IPS DF 4.7 (cell line): ENCODE measurements at regions not wholly inside any gene's neighbourhood (a gene's known extent, or its start where the extent isn't known, plus 50 kb on each side); places are given as distances from the start of the nearest gene placed in this dataset.
"Not testable (repeated sequence)": the region's sequence is repeated elsewhere in the genome, so short reads cannot be mapped to it uniquely, and the experiment has no call there.

Source experiments
- DNase-seq: peaks from one replicate; pipeline ENCODE4 v3.0.0-alpha.2; 2013; ENCODE audit warnings: low spot score; ENCODE audit errors: extremely low read depth

- no peak for DNase-seq
These were observed 640.4 kb upstream of the FAM98A start for GRCh38 chr2:34239511-34239910.

GRCh38 chr2:34234823-34235222 is 635.7 kb upstream of the FAM98A start:
- no peak for DNase-seq

GRCh38 chr2:34229998-34230397 is 630.9 kb upstream of the FAM98A start:
- DNase-seq: no peak

GRCh38 chr2:34215174-34215573 is 616.1 kb upstream of the FAM98A start:
- no peak for DNase-seq

- DNase-seq: not testable (repeated sequence)
These were observed 611.3 kb upstream of the FAM98A start for GRCh38 chr2:34210382-34210781.

- no peak for DNase-seq
These were observed 605.5 kb upstream of the FAM98A start for GRCh38 chr2:34204560-34204959.

- DNase-seq: no peak
These were observed 602.0 kb upstream of the FAM98A start for GRCh38 chr2:34201099-34201498.

GRCh38 chr2:34199971-34200370 is 600.9 kb upstream of the FAM98A start:
- no peak for DNase-seq

GRCh38 chr2:34193164-34193563 is 594.1 kb upstream of the FAM98A start:
- DNase-seq: no peak

- DNase-seq: no peak
These were observed 589.6 kb upstream of the FAM98A start for GRCh38 chr2:34188464-34189303.

- DNase-seq: no peak
These were observed 580.4 kb upstream of the FAM98A start for GRCh38 chr2:34179511-34179910.

GRCh38 chr2:34178482-34178881 is 579.4 kb upstream of the FAM98A start:
- no peak for DNase-seq

GRCh38 chr2:34176693-34177092 is 577.6 kb upstream of the FAM98A start:
- no peak for DNase-seq

GRCh38 chr2:34174506-34174905 is 575.4 kb upstream of the FAM98A start:
- no peak for DNase-seq

GRCh38 chr2:34162231-34162630 is 563.1 kb upstream of the FAM98A start:
- no peak for DNase-seq

GRCh38 chr2:34161549-34161948 is 562.5 kb upstream of the FAM98A start:
- no peak for DNase-seq

GRCh38 chr2:34159901-34160300 is 560.8 kb upstream of the FAM98A start:
- no peak for DNase-seq

GRCh38 chr2:34153484-34153883 is 554.4 kb upstream of the FAM98A start:
- no peak for DNase-seq

- DNase-seq: no peak
These were observed 548.7 kb upstream of the FAM98A start for GRCh38 chr2:34147780-34148179.

GRCh38 chr2:34143149-34143548 is 544.0 kb upstream of the FAM98A start:
- DNase-seq: no peak

- not testable (repeated sequence) for DNase-seq
These were observed 543.5 kb upstream of the FAM98A start for GRCh38 chr2:34142531-34143008.

- DNase-seq: not testable (repeated sequence)
These were observed 534.0 kb upstream of the FAM98A start for GRCh38 chr2:34133065-34133464.

GRCh38 chr2:34126279-34126678 is 527.2 kb upstream of the FAM98A start:
- DNase-seq: no peak
